Erythroblast (primary cell): ENCODE measurements at regions not wholly inside any gene's neighbourhood (a gene's known extent, or its start where the extent isn't known, plus 50 kb on each side); places are given as distances from the start of the nearest gene placed in this dataset.

Experiments used
- GATA1 ChIP-seq: IDR thresholded peaks from 2 replicates; pipeline ENCODE4 v1.6.1; 2011; ENCODE audit warnings: low read depth, mild to moderate bottlenecking, control low read depth, low read length, moderate library complexity
- POLR2A ChIP-seq: IDR thresholded peaks from 2 replicates; pipeline ENCODE4 v1.6.1; 2011; ENCODE audit warnings: mild to moderate bottlenecking, low read length

- no peak for TF ChIP-seq POLR2A
- no peak for TF ChIP-seq GATA1
Observed at GRCh38 chr12:25372969-25373817, 122.5 kb upstream of the KRAS start.
